Nephron (organoid): ENCODE measurements at regions not wholly inside any gene's neighbourhood (a gene's known extent, or its start where the extent isn't known, plus 50 kb on each side); places are given as distances from the start of the nearest gene placed in this dataset.
A peak's percentile ranks its signal among the peaks of the same experiment; 100 is the strongest.

Experiments
- H3K27ac Mint-ChIP-seq, 3 experiments: 2 replicates each; pipeline ENCODE4 v1.8.0; 2020; ENCODE audit warnings: mixed read lengths in 3 of 3, mild to moderate bottlenecking in 2 of 3, moderate library complexity in 1 of 3
- H3K27me3 Mint-ChIP-seq: 2 replicates; pipeline ENCODE4 v1.8.0; 2021; ENCODE audit warnings: low read depth, mild to moderate bottlenecking, moderate library complexity, mixed read lengths
- H3K36me3 Mint-ChIP-seq: 2 replicates; pipeline ENCODE4 v1.8.0; 2020; ENCODE audit warnings: low read depth, mixed read lengths
- H3K4me1 Mint-ChIP-seq: 2 replicates; pipeline ENCODE4 v1.8.0; 2020; ENCODE audit warnings: mixed read lengths
- H3K4me3 Mint-ChIP-seq, 3 experiments: 2 replicates each; pipeline ENCODE4 v1.8.0; 2020; ENCODE audit warnings: mild to moderate bottlenecking in 3 of 3, mixed read lengths in 3 of 3, moderate library complexity in 2 of 3
- H3K9me3 Mint-ChIP-seq: 2 replicates; pipeline ENCODE4 v1.8.0; 2020; ENCODE audit warnings: mixed read lengths
- TF ChIP-seq, protein P1 (sequence below), 3 experiments: fragments of 200-600 bp; sonication (generic); IDR thresholded peaks; one replicate each; pipeline ENCODE4 v1.5.0; 2021; ENCODE audit warnings: antibody characterized with exemption in 3 of 3; ENCODE audit not compliant: unreplicated experiment in 3 of 3

- Mint-ChIP-seq H3K9me3 (no peaks in the 10 kb centered on the region), H3K27me3 (peaks cover 4% of the 10 kb centered on the region), H3K27ac (no peak overlapping the region), H3K36me3 (no peaks in the 10 kb centered on the region), H3K4me3 (no peak overlapping the region), H3K4me1 (no peaks in the 10 kb centered on the region)
- TF ChIP-seq, protein P1, sequence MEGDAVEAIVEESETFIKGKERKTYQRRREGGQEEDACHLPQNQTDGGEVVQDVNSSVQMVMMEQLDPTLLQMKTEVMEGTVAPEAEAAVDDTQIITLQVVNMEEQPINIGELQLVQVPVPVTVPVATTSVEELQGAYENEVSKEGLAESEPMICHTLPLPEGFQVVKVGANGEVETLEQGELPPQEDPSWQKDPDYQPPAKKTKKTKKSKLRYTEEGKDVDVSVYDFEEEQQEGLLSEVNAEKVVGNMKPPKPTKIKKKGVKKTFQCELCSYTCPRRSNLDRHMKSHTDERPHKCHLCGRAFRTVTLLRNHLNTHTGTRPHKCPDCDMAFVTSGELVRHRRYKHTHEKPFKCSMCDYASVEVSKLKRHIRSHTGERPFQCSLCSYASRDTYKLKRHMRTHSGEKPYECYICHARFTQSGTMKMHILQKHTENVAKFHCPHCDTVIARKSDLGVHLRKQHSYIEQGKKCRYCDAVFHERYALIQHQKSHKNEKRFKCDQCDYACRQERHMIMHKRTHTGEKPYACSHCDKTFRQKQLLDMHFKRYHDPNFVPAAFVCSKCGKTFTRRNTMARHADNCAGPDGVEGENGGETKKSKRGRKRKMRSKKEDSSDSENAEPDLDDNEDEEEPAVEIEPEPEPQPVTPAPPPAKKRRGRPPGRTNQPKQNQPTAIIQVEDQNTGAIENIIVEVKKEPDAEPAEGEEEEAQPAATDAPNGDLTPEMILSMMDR (IDR thresholded peaks at IDR 0.05; ENCODE audit: unreplicated experiment in 3 of 3), result peak; percentile 28 to 44 (median 30)
Measured at GRCh38 chr1:200279810-200280411, 129.9 kb downstream of the ZNF281 start.

DNA sequence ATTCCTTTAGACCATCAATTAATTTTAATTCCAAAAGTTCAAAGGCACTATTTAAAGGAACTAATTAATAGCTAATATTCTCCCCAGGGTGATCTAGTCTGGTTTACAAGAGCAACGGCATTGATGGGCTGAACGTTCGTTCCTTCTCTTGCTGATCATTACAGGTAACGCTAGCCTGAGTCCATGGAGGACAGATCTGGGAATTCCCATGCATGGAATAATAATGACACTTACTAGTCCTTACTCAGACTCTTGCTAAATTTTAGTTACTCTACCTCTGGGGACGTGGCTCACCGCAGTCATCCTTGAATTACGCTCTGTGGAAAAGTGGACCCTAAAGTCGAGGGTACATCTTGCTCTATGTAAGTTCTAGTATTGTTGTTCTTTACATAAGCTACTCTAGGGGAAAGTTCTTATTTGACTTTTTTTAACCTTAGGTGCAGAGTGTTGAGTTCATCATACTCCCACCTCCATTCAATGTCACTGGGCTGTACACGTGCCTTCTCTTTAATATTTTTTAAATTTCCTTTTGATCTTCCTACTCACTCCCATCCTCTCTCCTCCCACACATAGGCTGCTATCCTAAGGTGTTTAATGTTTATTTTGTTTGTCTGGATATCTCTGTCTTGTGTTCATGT lies 133.9 kb downstream of the ZNF281 start:
- Mint-ChIP-seq H3K27me3 (peaks cover 4% of the 10 kb centered on the region), H3K27ac (no peak overlapping the region), H3K9me3 (no peaks in the 10 kb centered on the region)

GRCh38 chr1:200275415-200275814 lies 134.4 kb downstream of the ZNF281 start:
- Mint-ChIP-seq H3K27me3 (peaks cover 4% of the 10 kb centered on the region), H3K4me1 (no peaks in the 10 kb centered on the region), H3K9me3 (no peaks in the 10 kb centered on the region), H3K36me3 (no peaks in the 10 kb centered on the region), H3K27ac (no peak overlapping the region), H3K4me3 (no peak overlapping the region)
- TF ChIP-seq, protein P1 (IDR thresholded peaks at IDR 0.05; ENCODE audit: unreplicated experiment in 3 of 3), result no peak

More for the DNA sequence above, 133.9 kb downstream of the ZNF281 start:
- Mint-ChIP-seq H3K4me3 (no peak overlapping the region), H3K4me1 (no peaks in the 10 kb centered on the region), H3K36me3 (no peaks in the 10 kb centered on the region)
- TF ChIP-seq, protein P1 (IDR thresholded peaks at IDR 0.05; ENCODE audit: unreplicated experiment in 3 of 3), result no peak

DNA sequence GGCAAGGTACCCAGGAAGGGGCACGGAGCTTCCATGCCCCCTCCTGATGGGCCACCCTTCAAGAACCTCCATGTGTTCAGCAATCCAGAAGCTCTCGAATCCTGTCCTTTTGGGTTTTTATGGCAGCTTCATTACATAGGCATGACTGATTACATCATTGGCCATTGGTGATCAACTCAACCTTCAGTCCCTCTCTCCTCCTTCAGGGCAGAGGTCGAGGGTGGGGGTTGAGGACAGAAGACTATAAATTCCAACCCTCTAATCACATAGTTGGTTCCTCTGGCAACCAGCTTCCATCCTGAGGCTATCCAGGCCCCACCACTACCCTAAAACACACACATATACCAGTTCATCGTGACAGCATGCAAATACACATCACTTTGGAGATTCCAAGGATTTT lies 135.7 kb downstream of the ZNF281 start:
- H3K27ac Mint-ChIP-seq, result no peak overlapping the region
- no peaks in the 10 kb centered on the region for H3K36me3 Mint-ChIP-seq
- no peaks in the 10 kb centered on the region for H3K9me3 Mint-ChIP-seq
- H3K4me1 Mint-ChIP-seq, result no peaks in the 10 kb centered on the region
- H3K27me3 Mint-ChIP-seq, result peaks cover 4% of the 10 kb centered on the region
- TF ChIP-seq, protein P1 (IDR thresholded peaks at IDR 0.05; ENCODE audit: unreplicated experiment in 3 of 3), result no peak
- H3K4me3 Mint-ChIP-seq, result no peak overlapping the region

DNA sequence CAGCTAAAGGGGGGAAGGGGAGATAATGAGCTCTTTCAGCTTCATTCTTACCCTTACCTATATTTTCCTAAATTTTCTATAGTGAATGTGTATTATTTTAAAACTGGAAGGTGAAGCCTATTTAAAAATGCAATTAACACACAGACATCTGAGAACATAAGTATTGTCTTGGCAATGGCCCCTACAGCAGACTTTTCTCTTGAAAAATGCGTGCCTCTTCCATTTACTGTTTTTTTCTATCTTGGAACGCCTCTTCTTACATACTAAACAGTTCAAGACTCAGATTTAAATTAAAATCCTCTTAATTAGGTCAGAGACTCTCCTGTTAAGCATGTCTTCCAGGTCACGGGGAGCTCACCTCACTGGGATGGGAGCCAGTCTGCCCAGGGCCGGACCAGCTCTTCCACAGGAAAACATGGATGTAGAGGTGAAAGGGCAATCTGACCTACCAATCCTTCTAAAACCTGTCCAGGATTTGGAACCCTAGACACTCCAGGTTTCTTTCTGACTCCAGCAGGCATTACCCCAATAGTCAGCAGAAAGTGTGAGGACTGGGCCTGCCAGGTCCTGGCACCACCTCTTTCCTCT lies 137.3 kb downstream of the ZNF281 start:
- H3K9me3 Mint-ChIP-seq, result no peaks in the 10 kb centered on the region
- no peaks in the 10 kb centered on the region for H3K4me1 Mint-ChIP-seq
- H3K27ac Mint-ChIP-seq, result no peak overlapping the region
- TF ChIP-seq, protein P1 (IDR thresholded peaks at IDR 0.05; ENCODE audit: unreplicated experiment in 3 of 3), result no peak
- peaks cover 7% of the 10 kb centered on the region for H3K27me3 Mint-ChIP-seq
- no peaks in the 10 kb centered on the region for H3K36me3 Mint-ChIP-seq
- no peak overlapping the region for H3K4me3 Mint-ChIP-seq
